ENCODE measurements at regions not wholly inside any gene's neighbourhood (a gene's known extent, or its start where the extent isn't known, plus 50 kb on each side); places are given as distances from the start of the nearest gene placed in this dataset.

GRCh38 chr9:38208206-38208901, 139.3 kb upstream of the SHB start:
- TF ChIP-seq, protein P1, sequence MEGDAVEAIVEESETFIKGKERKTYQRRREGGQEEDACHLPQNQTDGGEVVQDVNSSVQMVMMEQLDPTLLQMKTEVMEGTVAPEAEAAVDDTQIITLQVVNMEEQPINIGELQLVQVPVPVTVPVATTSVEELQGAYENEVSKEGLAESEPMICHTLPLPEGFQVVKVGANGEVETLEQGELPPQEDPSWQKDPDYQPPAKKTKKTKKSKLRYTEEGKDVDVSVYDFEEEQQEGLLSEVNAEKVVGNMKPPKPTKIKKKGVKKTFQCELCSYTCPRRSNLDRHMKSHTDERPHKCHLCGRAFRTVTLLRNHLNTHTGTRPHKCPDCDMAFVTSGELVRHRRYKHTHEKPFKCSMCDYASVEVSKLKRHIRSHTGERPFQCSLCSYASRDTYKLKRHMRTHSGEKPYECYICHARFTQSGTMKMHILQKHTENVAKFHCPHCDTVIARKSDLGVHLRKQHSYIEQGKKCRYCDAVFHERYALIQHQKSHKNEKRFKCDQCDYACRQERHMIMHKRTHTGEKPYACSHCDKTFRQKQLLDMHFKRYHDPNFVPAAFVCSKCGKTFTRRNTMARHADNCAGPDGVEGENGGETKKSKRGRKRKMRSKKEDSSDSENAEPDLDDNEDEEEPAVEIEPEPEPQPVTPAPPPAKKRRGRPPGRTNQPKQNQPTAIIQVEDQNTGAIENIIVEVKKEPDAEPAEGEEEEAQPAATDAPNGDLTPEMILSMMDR (IDR thresholded peaks at IDR 0.05; ENCODE audit: low read length): no peak
- no peak for TF ChIP-seq EZH2 (optimal IDR thresholded peaks at IDR 0.05; ENCODE audit: low read depth, low read length)

All from MM.1S (cell line).